ENCODE measurements at regions not wholly inside any gene's neighbourhood (a gene's known extent, or its start where the extent isn't known, plus 50 kb on each side); places are given as distances from the start of the nearest gene placed in this dataset.

DNA sequence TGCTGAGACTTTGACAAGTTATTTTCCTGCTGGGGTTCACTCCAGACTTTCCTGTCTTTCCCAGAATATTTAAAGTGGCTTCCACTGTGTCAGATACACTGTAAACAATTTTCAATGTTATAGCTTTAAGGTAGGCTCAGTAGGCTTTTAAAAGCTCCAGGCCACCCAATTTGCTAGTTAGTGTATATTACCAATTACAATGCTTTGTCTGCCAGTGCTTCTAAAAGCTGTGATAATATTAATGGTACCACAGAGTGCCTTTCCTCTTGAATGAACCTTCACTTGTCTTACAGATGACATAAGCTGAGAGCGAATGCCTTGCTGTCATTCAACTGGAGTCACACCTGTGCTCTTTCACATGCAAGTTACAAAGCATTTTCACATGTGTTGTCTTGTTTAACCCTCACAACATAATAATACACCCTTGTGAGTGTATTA is 239.7 kb upstream of the HTR2A start:
- POLR2A ChIA-PET = no interaction called here
- H3K27me3 Mint-ChIP-seq = no peaks in the 10 kb centered on the region
- no peak for DNase-seq
- H3K9me3 Mint-ChIP-seq = no peaks in the 10 kb centered on the region
- H3K4me3 Mint-ChIP-seq = no peak overlapping the region
- no peak overlapping the region for H3K27ac Mint-ChIP-seq
- intact Hi-C loops (cut with micrococcal nuclease) = no loop called here
- CTCF ChIA-PET = no interaction called here
- no peaks in the 10 kb centered on the region for H3K4me1 Mint-ChIP-seq (ENCODE audit: low read depth)
- no peaks in the 10 kb centered on the region for H3K36me3 Mint-ChIP-seq

DNA sequence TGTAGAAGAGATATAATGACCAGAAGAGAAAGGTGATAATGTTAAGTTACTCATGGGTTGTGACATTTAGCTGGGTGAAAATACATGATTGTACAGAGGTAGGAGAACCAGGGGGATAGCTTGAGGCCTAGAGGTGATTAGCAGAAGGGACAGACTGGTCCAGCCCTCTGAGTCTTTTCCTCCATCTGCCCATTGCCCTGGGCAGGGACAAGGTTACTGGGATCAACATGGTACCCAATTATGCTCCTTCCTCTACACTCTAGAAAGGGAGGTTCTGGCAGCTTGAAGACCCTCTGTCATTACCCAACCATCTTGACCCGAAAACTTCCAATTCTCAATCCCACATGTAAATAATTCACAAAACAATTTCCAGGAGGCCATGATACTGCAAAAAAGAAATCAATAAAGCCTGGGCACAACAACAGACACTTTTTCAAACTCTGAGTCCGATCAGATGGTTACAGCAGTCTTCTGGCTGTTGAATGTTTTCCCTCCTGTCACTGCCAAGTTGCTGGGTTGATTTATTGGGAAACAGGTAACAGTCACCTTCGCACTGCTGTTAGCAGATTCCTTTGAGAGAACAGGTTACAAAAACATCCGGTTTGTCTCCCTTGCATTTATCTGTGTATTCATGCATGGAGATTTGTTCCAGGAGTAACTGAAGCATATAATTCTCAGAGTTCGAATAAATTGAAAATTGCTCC is 239.1 kb upstream of the HTR2A start:
- ChIA-PET CTCF (no interaction called here), POLR2A (no interaction called here)
- intact Hi-C loops (cut with micrococcal nuclease) = no loop called here
- no peak for DNase-seq
- Mint-ChIP-seq H3K4me1 (ENCODE audit: low read depth) (no peaks in the 10 kb centered on the region), H3K27me3 (no peaks in the 10 kb centered on the region), H3K36me3 (no peaks in the 10 kb centered on the region), H3K4me3 (no peak overlapping the region), H3K9me3 (no peaks in the 10 kb centered on the region), H3K27ac (no peak overlapping the region)

DNA sequence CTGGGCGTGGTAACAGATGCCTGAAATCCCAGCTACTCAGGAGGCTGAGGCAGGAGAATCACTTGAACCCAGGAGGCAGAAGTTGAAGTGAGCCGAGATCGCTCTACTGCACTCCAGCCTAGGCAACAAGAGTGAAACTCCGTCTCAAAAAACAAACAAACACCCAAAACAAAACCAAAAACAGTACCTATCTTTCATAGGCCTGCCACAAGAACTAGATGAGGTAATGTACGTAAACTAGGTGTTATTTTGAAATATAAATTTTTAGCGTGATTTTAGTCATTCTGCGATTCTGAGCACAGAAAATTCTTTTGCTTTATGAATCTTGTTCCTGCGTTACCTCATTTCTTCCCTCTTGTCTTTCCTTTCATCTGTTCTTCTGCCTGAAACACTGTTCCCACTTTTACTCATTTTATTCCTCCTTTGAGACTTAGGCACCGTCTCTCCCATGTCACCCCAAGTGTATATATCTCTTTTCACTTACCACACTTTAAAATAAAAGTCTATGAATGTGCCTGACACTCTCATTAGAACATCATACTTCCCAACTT is 238.2 kb upstream of the HTR2A start:
- H3K4me1 Mint-ChIP-seq (ENCODE audit: low read depth) = no peaks in the 10 kb centered on the region
- CTCF ChIA-PET = no interaction called here
- H3K27me3 Mint-ChIP-seq = no peaks in the 10 kb centered on the region
- no peaks in the 10 kb centered on the region for H3K36me3 Mint-ChIP-seq
- no peak for DNase-seq
- H3K27ac Mint-ChIP-seq = no peak overlapping the region
- POLR2A ChIA-PET = no interaction called here
- no peak overlapping the region for H3K4me3 Mint-ChIP-seq
- no peaks in the 10 kb centered on the region for H3K9me3 Mint-ChIP-seq
- intact Hi-C loops (cut with micrococcal nuclease) = no loop called here

DNA sequence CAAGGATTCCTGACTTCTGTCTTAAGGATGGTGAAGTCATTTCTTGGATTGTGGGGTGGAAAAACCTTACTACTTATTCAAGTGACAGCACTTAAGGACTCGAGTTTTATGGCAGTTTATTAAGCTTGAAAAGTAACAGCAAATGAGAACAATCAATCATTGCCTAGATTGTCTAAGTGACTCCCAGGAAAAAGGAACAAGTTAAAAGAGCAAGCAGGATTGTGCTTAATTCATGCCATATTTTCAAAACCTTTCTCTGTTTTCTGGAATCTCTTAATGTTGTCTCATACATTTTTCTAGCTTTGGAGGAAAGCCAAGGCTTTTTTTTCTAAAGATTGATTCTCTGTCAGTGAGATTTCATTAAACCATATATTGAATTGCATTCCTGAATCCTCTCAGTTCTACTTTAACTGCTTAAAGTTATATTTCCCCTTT is 236.2 kb upstream of the HTR2A start:
- no peaks in the 10 kb centered on the region for H3K36me3 Mint-ChIP-seq
- H3K4me1 Mint-ChIP-seq (ENCODE audit: low read depth) = no peaks in the 10 kb centered on the region
- ChIA-PET POLR2A (no interaction called here), CTCF (no interaction called here)
- no peak overlapping the region for H3K4me3 Mint-ChIP-seq
- no peaks in the 10 kb centered on the region for H3K9me3 Mint-ChIP-seq
- no peaks in the 10 kb centered on the region for H3K27me3 Mint-ChIP-seq
- no peak for DNase-seq
- intact Hi-C loops (cut with micrococcal nuclease) = no loop called here
- no peak overlapping the region for H3K27ac Mint-ChIP-seq

DNA sequence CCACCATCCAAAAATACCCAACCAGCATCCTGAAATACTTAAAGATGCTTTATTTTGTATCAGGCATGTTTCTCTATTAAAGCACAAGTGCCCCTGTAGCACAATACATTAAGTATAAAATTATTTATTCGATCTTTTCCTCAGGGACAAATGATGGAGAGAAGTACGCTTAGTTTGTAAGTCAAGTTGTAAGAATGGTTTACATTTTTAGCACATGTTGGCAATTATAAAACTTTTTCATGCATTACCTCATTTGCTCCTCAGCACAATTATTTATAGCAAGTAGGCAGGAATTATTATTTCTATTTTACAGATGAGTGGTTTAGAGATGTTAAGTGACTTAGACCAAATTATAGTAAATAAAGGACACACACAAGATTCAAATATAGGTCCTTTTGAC is 232.6 kb upstream of the HTR2A start:
- CTCF ChIA-PET = no interaction called here
- no peak overlapping the region for H3K4me3 Mint-ChIP-seq
- H3K27me3 Mint-ChIP-seq = no peaks in the 10 kb centered on the region
- POLR2A ChIA-PET = no interaction called here
- no peaks in the 10 kb centered on the region for H3K9me3 Mint-ChIP-seq
- no peaks in the 10 kb centered on the region for H3K36me3 Mint-ChIP-seq
- no peak for DNase-seq
- H3K27ac Mint-ChIP-seq = no peak overlapping the region
- intact Hi-C loops (cut with micrococcal nuclease) = no loop called here
- H3K4me1 Mint-ChIP-seq (ENCODE audit: low read depth) = no peaks in the 10 kb centered on the region

DNA sequence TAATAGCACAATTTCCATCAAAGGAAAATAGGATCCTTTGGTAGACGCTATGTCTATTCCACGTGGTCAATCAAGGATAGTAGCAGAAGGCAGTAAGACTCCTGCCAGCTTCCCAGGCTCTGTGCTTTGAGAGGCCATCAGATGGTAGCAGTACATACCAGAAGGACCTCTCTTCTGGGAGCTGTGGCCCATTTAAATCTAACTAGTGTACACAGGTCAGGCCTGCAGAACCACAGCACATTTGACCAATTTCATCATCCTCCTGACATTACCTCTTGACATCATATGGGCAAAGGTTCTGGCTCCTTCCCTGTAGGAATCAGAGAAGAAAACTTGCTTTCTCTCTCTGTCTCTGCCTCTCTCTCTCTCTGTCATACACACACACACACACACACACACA is 229.6 kb upstream of the HTR2A start:
- Mint-ChIP-seq H3K9me3 (no peaks in the 10 kb centered on the region), H3K27ac (no peak overlapping the region), H3K4me1 (ENCODE audit: low read depth) (no peaks in the 10 kb centered on the region), H3K36me3 (no peaks in the 10 kb centered on the region), H3K27me3 (no peaks in the 10 kb centered on the region), H3K4me3 (no peak overlapping the region)
- CTCF ChIA-PET = no interaction called here
- POLR2A ChIA-PET = no interaction called here
- no peak for DNase-seq
- intact Hi-C loops (cut with micrococcal nuclease) = no loop called here

DNA sequence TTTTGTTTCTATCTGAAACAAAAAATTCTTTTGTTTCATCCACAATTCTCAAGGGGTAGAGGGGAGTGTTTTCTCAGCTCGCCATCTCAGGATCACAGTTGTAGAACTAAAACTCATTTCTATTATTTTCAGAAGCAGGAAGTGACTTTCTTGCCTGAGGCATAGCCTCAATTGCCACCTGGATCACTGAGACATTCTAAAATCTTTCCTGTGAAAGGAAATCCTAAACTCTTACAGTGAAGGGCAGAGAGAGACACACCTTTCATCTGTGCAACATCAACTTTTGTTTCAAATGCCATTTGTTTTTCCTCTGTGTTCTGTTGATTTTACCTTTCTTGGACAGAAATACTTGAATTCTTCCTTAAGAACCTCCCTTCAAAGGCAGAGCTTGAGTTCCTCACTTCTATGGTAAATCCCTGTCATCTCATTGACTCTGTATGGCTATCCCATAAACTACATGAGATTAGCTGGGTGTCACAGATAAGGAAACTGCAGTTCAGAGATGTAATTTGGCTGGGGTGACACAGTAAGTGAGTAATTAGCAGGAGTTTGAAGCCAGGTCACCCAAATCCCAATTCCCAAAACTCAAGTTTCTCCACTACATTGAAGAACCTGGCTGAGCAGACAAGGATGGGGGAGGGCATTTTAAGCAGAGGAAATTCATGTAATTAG is 224.4 kb upstream of the HTR2A start:
- no peaks in the 10 kb centered on the region for H3K36me3 Mint-ChIP-seq
- no peak for DNase-seq
- POLR2A ChIA-PET = no interaction called here
- intact Hi-C loops (cut with micrococcal nuclease) = no loop called here
- H3K27ac Mint-ChIP-seq = no peak overlapping the region
- CTCF ChIA-PET = no interaction called here
- H3K27me3 Mint-ChIP-seq = no peaks in the 10 kb centered on the region
- H3K4me1 Mint-ChIP-seq (ENCODE audit: low read depth) = no peaks in the 10 kb centered on the region
- no peak overlapping the region for H3K4me3 Mint-ChIP-seq
- no peaks in the 10 kb centered on the region for H3K9me3 Mint-ChIP-seq

DNA sequence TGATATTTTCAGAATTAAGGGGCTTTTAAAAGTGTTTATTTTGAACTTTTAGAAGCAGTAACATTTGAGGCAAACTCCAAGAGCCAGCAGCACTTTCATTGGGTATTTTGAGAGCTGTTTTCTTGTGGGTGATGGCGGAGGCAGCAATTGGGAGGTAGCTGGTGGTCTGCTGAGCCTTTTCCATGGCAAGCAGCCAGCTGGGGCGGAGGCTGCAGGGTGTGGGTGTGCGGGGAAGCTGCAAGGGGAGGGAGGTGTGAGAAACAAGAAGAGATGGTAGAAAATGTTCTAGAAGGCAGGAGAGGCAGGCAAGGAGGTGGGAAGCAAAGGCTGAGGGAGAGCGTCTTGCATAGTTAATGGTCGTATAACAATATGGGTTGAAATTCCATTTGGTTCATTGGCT is 223.4 kb upstream of the HTR2A start:
- POLR2A ChIA-PET = no interaction called here
- H3K27ac Mint-ChIP-seq = no peak overlapping the region
- CTCF ChIA-PET = no interaction called here
- H3K36me3 Mint-ChIP-seq = no peaks in the 10 kb centered on the region
- H3K4me1 Mint-ChIP-seq (ENCODE audit: low read depth) = no peaks in the 10 kb centered on the region
- no peak overlapping the region for H3K4me3 Mint-ChIP-seq
- H3K27me3 Mint-ChIP-seq = no peaks in the 10 kb centered on the region
- H3K9me3 Mint-ChIP-seq = no peaks in the 10 kb centered on the region
- no peak for DNase-seq
- intact Hi-C loops (cut with micrococcal nuclease) = no loop called here

DNA sequence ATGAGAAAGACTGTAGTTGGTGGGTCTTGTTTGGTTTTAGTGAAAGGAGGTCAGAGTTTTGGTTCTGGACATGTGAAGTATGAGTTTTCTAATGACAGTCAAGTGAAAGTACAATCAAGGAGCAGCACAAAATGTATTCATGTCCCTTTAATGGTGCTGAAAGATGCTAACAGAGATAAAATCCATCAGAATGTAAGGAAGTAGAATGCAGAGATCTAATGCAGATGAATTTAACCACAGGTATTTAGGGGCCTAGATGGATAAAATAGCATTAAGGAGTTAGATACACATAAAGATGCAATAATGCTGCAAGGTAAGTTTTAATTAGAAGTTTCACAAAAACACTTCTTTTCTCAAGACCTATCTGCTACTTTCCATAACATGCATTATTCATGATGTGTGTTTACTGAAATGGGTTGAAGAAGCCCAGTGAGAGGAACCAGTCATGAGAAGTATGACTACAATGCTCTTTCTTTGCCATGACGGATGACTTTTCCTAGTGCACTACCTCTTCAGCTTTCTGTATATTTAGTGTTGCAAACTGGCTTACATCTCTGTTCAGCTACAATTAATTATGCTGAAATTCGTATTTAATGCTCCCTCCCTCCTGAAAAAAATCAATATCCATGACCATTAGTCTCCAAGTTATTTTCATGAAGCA is 222.9 kb upstream of the HTR2A start:
- ChIA-PET CTCF (no interaction called here), POLR2A (no interaction called here)
- Mint-ChIP-seq H3K9me3 (no peaks in the 10 kb centered on the region), H3K4me1 (ENCODE audit: low read depth) (no peaks in the 10 kb centered on the region), H3K27me3 (no peaks in the 10 kb centered on the region), H3K4me3 (no peak overlapping the region), H3K27ac (no peak overlapping the region), H3K36me3 (no peaks in the 10 kb centered on the region)
- no peak for DNase-seq
- intact Hi-C loops (cut with micrococcal nuclease) = no loop called here

DNA sequence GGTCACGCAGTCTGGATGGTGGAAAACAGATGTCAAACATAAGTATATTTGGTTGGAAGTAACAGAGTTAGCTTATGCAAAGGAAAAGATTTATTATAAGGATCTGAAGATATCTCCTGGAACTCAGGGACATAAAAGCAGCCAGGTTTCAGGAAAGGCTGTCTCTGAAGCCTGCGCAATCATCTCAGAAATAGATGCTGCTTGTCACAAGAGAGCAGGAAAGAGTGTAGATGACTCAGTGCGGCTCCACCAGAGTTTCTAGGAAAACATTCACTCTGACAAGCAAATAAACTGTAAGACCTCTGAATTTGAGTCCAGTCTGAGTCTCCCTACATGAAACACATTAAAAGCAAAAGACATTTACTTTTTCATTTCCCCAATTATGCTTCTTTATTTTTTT is 220.4 kb upstream of the HTR2A start:
- POLR2A ChIA-PET = no interaction called here
- Mint-ChIP-seq H3K4me1 (ENCODE audit: low read depth) (no peaks in the 10 kb centered on the region), H3K36me3 (no peaks in the 10 kb centered on the region), H3K4me3 (no peak overlapping the region), H3K9me3 (no peaks in the 10 kb centered on the region), H3K27me3 (no peaks in the 10 kb centered on the region), H3K27ac (no peak overlapping the region)
- CTCF ChIA-PET = no interaction called here
- no peak for DNase-seq
- intact Hi-C loops (cut with micrococcal nuclease) = no loop called here

DNA sequence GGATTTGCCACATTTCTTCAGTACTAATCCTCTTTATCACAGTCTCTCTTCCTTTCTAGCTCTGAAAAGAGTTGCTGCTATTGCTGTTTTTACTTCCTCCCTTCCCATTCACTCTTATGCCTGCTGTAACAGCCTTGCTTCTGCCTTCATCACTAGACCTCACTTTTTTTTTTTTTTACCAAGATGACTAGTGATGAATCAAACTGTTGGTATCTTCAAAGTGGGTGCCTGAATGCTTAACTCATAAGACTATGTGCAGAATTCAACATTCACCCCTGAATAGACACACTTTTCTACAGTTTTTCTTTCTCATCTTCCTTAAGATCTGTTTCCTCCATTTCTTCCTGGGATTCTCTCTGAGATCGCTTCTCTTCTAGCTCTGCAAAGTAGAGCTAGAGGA is 217.2 kb upstream of the HTR2A start:
- Mint-ChIP-seq H3K9me3 (no peaks in the 10 kb centered on the region), H3K27me3 (no peaks in the 10 kb centered on the region), H3K4me1 (ENCODE audit: low read depth) (no peaks in the 10 kb centered on the region), H3K36me3 (no peaks in the 10 kb centered on the region), H3K4me3 (no peak overlapping the region), H3K27ac (no peak overlapping the region)
- POLR2A ChIA-PET = no interaction called here
- CTCF ChIA-PET = no interaction called here
- intact Hi-C loops (cut with micrococcal nuclease) = no loop called here
- DNase-seq = no peak

DNA sequence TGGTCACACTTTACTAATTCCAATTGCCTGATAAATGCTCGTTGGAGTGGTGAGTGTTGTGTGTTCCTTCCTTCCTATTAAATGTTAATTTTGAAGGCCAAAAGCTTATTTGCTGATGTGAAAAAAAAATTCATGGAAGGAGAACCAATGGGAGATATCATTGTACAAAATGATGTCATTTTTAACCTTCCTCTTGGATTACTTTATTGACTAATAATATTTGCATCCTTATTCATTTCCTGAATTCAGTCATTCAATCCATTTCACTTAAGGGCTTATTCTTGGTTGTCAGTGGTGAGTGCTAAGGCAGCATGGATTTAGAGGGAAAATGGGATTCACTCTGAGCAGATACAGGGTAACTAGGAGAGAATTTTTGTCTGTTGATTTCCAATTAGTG is 216.0 kb upstream of the HTR2A start:
- no peaks in the 10 kb centered on the region for H3K36me3 Mint-ChIP-seq
- ChIA-PET POLR2A (no interaction called here), CTCF (no interaction called here)
- intact Hi-C loops (cut with micrococcal nuclease) = no loop called here
- no peaks in the 10 kb centered on the region for H3K9me3 Mint-ChIP-seq
- H3K4me3 Mint-ChIP-seq = no peak overlapping the region
- no peaks in the 10 kb centered on the region for H3K27me3 Mint-ChIP-seq
- no peak for DNase-seq
- H3K4me1 Mint-ChIP-seq (ENCODE audit: low read depth) = no peaks in the 10 kb centered on the region
- no peak overlapping the region for H3K27ac Mint-ChIP-seq
